Ovary (tissue), 7 donors: ENCODE measurements at regions not wholly inside any gene's neighbourhood (a gene's known extent, or its start where the extent isn't known, plus 50 kb on each side); places are given as distances from the start of the nearest gene placed in this dataset.
A peak's percentile ranks its signal among the peaks of the same experiment; 100 is the strongest.

ENCODE experiments used
- DNase-seq, 5 donors: peaks; one replicate each; pipeline ENCODE4 v3.0.0-alpha.2; 2019 to 2020
- H3K27ac ChIP-seq, 2 donors: fragments of 200-600 bp; one replicate each; pipeline versions ENCODE4 v1.5.1 to v1.8.0; 2019 to 2022
- H3K27me3 ChIP-seq: fragments of 200-600 bp; one replicate; pipeline ENCODE4 v1.8.0; 2022
- H3K36me3 ChIP-seq: fragments of 200-600 bp; sonication (generic); one replicate; pipeline ENCODE4 v1.5.1; 2019
- H3K4me1 ChIP-seq: one replicate; pipeline ENCODE4 v1.8.1; 2013; ENCODE audit warnings: mild to moderate bottlenecking, moderate library complexity; ENCODE audit not compliant: insufficient read depth
- H3K4me3 ChIP-seq: fragments of 200-600 bp; sonication (generic); one replicate; pipeline ENCODE4 v1.5.1; 2017
- H3K9me3 ChIP-seq, 2 donors: fragments of 200-600 bp in 1 of 2; sonication (generic) in 1 of 2; one replicate each; pipeline versions ENCODE4 v1.5.1 to v1.8.1; 2013 to 2019; ENCODE audit warnings: mild to moderate bottlenecking in 1 of 2, moderate library complexity in 1 of 2
- CTCF ChIP-seq, 3 donors: fragments of 450-650 bp in 2 of 3; fragments of 200-600 bp in 1 of 3; IDR thresholded peaks; one replicate each; pipeline versions ENCODE4 v1.5.1 to v1.8.0; 2016 to 2022; ENCODE audit warnings: antibody characterized with exemption in 3 of 3, mild to moderate bottlenecking in 1 of 3
- EP300 ChIP-seq: sonication (generic); formaldehyde crosslinking; IDR thresholded peaks from one replicate; pipeline ENCODE4 v1.6.1; 2017; ENCODE audit warnings: antibody characterized with exemption
- POLR2A ChIP-seq: fragments of 450-650 bp; IDR thresholded peaks from one replicate; pipeline ENCODE4 v1.6.1; 2017; ENCODE audit warnings: antibody characterized with exemption, mild to moderate bottlenecking, moderate library complexity
- WGBS, 3 donors: extraction: QIAGEN DNeasy Blood & Tissue Kit in 1 of 3; methylation state at CpG; one replicate each; pipeline versions ENCODE4 v1.1.5 to v1.1.7; 2013 to 2017; 5-methylcytosine and 5-hydroxymethylcytosine counted together
- intact Hi-C, 4 donors: fragments of 100-400 bp; cut with DNase I; formaldehyde crosslinking; loops; one replicate each; pipeline versions ENCODE4 v1.11.0 to v1.15.1; 2022 to 2023
- donor health status: DM: no; HTN: no; CAD: no; lungs with moderate emphysema.
- donor health status: DM: no; HTN: no; CAD: no.
- donor health status: Bipolar disorder and iron deficiency.
- donor health status: DM: no; HTN: no; CAD: no.
- donor health status: DM: yes; HTN: yes; CAD: no.

GRCh38 chr4:23337292-23337691 lies 552.6 kb downstream of the PPARGC1A start:
- Histone ChIP-seq H3K27me3 (no peaks in the 10 kb centered on the region), H3K4me3 (no peak overlapping the region), H3K27ac (no peak overlapping the region), H3K4me1 (no peaks in the 10 kb centered on the region), H3K36me3 (no peaks in the 10 kb centered on the region), H3K9me3 (no peaks in the 10 kb centered on the region)
- TF ChIP-seq POLR2A, result no peak
- TF ChIP-seq CTCF (IDR thresholded peaks at IDR 0.05), result no peak
- no peak for TF ChIP-seq EP300
- 70 to 73% (median 73%) methylated on average over 2 of the region's 2 CpGs for WGBS, 3 donors
- intact Hi-C loops, result no loop called here
- DNase-seq, result no peak

GRCh38 chr4:23333946-23334878 lies 555.6 kb downstream of the PPARGC1A start:
- H3K9me3 ChIP-seq, result no peaks in the 10 kb centered on the region
- intact Hi-C loops, result no loop called here
- H3K27ac ChIP-seq, result no peak overlapping the region
- no peak overlapping the region for H3K4me3 ChIP-seq
- WGBS, 3 donors, result 35 to 46% (median 44%) methylated on average over 5 of the region's 5 CpGs
- DNase-seq, result peak in 1 of 5 donors; percentile 16
- H3K27me3 ChIP-seq, result no peaks in the 10 kb centered on the region
- TF ChIP-seq EP300 (no peak), CTCF (IDR thresholded peaks at IDR 0.05) (peak in 1 of 3 donors; percentile 10)
- no peaks in the 10 kb centered on the region for H3K4me1 ChIP-seq
- H3K36me3 ChIP-seq, result no peaks in the 10 kb centered on the region

- Histone ChIP-seq H3K27ac (no peak overlapping the region), H3K9me3 (no peaks in the 10 kb centered on the region), H3K36me3 (no peaks in the 10 kb centered on the region), H3K4me1 (no peaks in the 10 kb centered on the region), H3K4me3 (no peak overlapping the region), H3K27me3 (no peaks in the 10 kb centered on the region)
- DNase-seq, result no peak
- no peak for TF ChIP-seq EP300
- intact Hi-C loops, result no loop called here
- 88 to 91% (median 90%) methylated on average over 5 of the region's 5 CpGs for WGBS, 3 donors
Observed at GRCh38 chr4:23333556-23333945, 556.3 kb downstream of the PPARGC1A start.

- intact Hi-C loops, result no loop called here
Observed at GRCh38 chr4:23332313-23332712, 557.5 kb downstream of the PPARGC1A start.

More at GRCh38 chr4:23332313-23332712, 557.5 kb downstream of the PPARGC1A start:
- TF ChIP-seq EP300 (no peak), CTCF (IDR thresholded peaks at IDR 0.05) (no peak), POLR2A (no peak)
- Histone ChIP-seq H3K27ac (no peak overlapping the region), H3K27me3 (no peaks in the 10 kb centered on the region), H3K4me1 (no peaks in the 10 kb centered on the region), H3K36me3 (no peaks in the 10 kb centered on the region), H3K4me3 (no peak overlapping the region), H3K9me3 (no peaks in the 10 kb centered on the region)
- 73 to 84% (median 74%) methylated on average over 2 of the region's 2 CpGs for WGBS, 3 donors
- no peak for DNase-seq
